ENCODE measurements at regions not wholly inside any gene's neighbourhood (a gene's known extent, or its start where the extent isn't known, plus 50 kb on each side); places are given as distances from the start of the nearest gene placed in this dataset.

DNA sequence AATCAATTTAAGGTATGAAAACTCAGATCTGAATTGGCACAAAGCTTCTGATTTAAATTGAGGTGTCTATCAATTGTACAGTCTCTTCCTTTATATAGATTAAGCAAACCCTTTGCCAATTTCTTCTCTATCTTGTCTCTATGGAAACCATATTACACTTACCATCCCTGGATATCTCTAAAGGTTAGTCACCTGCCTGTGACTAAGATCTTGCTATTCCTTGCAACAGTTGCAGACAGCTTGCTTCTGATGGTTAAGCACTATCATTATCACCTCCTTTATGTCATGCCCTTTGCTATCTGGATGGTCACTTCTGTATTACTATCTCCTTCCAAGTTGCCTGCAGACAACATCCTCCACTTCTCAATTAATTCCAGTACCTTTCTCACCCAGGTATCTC lies 998.6 kb upstream of the B3GALT2 start:
- H3K4me3 ChIP-seq = no peak overlapping the region
- TF ChIP-seq, protein P1, sequence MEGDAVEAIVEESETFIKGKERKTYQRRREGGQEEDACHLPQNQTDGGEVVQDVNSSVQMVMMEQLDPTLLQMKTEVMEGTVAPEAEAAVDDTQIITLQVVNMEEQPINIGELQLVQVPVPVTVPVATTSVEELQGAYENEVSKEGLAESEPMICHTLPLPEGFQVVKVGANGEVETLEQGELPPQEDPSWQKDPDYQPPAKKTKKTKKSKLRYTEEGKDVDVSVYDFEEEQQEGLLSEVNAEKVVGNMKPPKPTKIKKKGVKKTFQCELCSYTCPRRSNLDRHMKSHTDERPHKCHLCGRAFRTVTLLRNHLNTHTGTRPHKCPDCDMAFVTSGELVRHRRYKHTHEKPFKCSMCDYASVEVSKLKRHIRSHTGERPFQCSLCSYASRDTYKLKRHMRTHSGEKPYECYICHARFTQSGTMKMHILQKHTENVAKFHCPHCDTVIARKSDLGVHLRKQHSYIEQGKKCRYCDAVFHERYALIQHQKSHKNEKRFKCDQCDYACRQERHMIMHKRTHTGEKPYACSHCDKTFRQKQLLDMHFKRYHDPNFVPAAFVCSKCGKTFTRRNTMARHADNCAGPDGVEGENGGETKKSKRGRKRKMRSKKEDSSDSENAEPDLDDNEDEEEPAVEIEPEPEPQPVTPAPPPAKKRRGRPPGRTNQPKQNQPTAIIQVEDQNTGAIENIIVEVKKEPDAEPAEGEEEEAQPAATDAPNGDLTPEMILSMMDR (IDR thresholded peaks at IDR 0.05) = no peak
- TF ChIP-seq EP300 (IDR thresholded peaks at IDR 0.05) = no peak
- TF ChIP-seq POLR2AphosphoS5 (IDR thresholded peaks at IDR 0.05) = no peak
- TF ChIP-seq POLR2A (IDR thresholded peaks at IDR 0.05) = no peak
- no peaks in the 10 kb centered on the region for H3K36me3 ChIP-seq
- no peak overlapping the region for H3K27ac ChIP-seq
- H3K4me1 ChIP-seq = no peaks in the 10 kb centered on the region
- no peaks in the 10 kb centered on the region for H3K9me3 ChIP-seq
- DNase-seq (ENCODE audit: low spot score in 2 of 2) = no peak
- no peaks in the 10 kb centered on the region for H3K27me3 ChIP-seq

- H3K4me1 ChIP-seq = no peaks in the 10 kb centered on the region
Measured at GRCh38 chr1:194184425-194184824, 998.0 kb upstream of the B3GALT2 start.

GRCh38 chr1:194181845-194182244 lies 995.4 kb upstream of the B3GALT2 start:
- H3K9me3 ChIP-seq = no peaks in the 10 kb centered on the region
- no peak overlapping the region for H3K4me3 ChIP-seq
- no peaks in the 10 kb centered on the region for H3K36me3 ChIP-seq
- no peaks in the 10 kb centered on the region for H3K4me1 ChIP-seq
- TF ChIP-seq EP300 (IDR thresholded peaks at IDR 0.05) (no peak), POLR2A (IDR thresholded peaks at IDR 0.05) (no peak), POLR2AphosphoS5 (IDR thresholded peaks at IDR 0.05) (no peak)
- TF ChIP-seq, protein P1 (IDR thresholded peaks at IDR 0.05) = no peak
- no peak overlapping the region for H3K27ac ChIP-seq
- no peak for DNase-seq (ENCODE audit: low spot score in 2 of 2)
- 93% methylated on average over 5 of the region's 5 CpGs for WGBS
- no peaks in the 10 kb centered on the region for H3K27me3 ChIP-seq

More at GRCh38 chr1:194184425-194184824, 998.0 kb upstream of the B3GALT2 start:
- Histone ChIP-seq H3K9me3 (no peaks in the 10 kb centered on the region), H3K36me3 (no peaks in the 10 kb centered on the region), H3K27ac (no peak overlapping the region), H3K4me3 (no peak overlapping the region), H3K27me3 (no peaks in the 10 kb centered on the region)
- TF ChIP-seq, protein P1 (IDR thresholded peaks at IDR 0.05) = no peak
- TF ChIP-seq POLR2A (IDR thresholded peaks at IDR 0.05) = no peak
- no peak for TF ChIP-seq EP300 (IDR thresholded peaks at IDR 0.05)
- TF ChIP-seq POLR2AphosphoS5 (IDR thresholded peaks at IDR 0.05) = no peak
- no peak for DNase-seq (ENCODE audit: low spot score in 2 of 2)

DNA sequence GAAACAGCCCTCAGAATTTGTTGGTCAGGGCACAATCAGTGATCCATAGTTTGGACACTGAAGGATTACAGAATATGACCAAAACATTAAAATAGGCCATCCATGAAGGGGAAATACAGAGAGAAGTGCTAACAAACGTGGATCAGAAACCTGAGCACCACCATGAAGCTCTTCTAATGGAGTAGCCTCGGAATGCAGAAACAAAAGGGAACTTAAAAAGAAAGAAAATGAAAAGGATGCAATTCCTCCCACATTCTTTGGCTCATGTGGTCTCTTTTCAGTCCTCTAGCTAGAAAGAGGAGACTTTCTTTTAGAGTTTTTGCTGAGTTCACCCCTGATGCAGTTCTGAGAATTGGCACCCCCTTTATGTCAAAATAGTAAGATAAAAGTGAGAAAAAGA lies 989.8 kb upstream of the B3GALT2 start:
- Histone ChIP-seq H3K9me3 (no peaks in the 10 kb centered on the region), H3K4me3 (no peak overlapping the region), H3K27me3 (no peaks in the 10 kb centered on the region), H3K4me1 (no peaks in the 10 kb centered on the region), H3K27ac (no peak overlapping the region), H3K36me3 (no peaks in the 10 kb centered on the region)
- 74% methylated on average over 2 of the region's 2 CpGs for WGBS
- DNase-seq (ENCODE audit: low spot score in 2 of 2) = no peak
- no peak for TF ChIP-seq POLR2A (IDR thresholded peaks at IDR 0.05)
- TF ChIP-seq, protein P1 (IDR thresholded peaks at IDR 0.05) = no peak
- no peak for TF ChIP-seq EP300 (IDR thresholded peaks at IDR 0.05)
- TF ChIP-seq POLR2AphosphoS5 (IDR thresholded peaks at IDR 0.05) = no peak

GRCh38 chr1:194175251-194175650 lies 988.8 kb upstream of the B3GALT2 start:
- 100% methylated on average over 1 of the region's 1 CpG for WGBS
- H3K27ac ChIP-seq = no peak overlapping the region
- TF ChIP-seq POLR2AphosphoS5 (IDR thresholded peaks at IDR 0.05) (no peak), EP300 (IDR thresholded peaks at IDR 0.05) (no peak), POLR2A (IDR thresholded peaks at IDR 0.05) (no peak)
- TF ChIP-seq, protein P1 (IDR thresholded peaks at IDR 0.05) = no peak

More at GRCh38 chr1:194175251-194175650, 988.8 kb upstream of the B3GALT2 start:
- Histone ChIP-seq H3K36me3 (no peaks in the 10 kb centered on the region), H3K4me3 (no peak overlapping the region), H3K27me3 (no peaks in the 10 kb centered on the region), H3K9me3 (no peaks in the 10 kb centered on the region), H3K4me1 (no peaks in the 10 kb centered on the region)
- DNase-seq (ENCODE audit: low spot score in 2 of 2) = no peak
